Right lobe of liver (tissue), 4 donors: ENCODE measurements at regions not wholly inside any gene's neighbourhood (a gene's known extent, or its start where the extent isn't known, plus 50 kb on each side); places are given as distances from the start of the nearest gene placed in this dataset.

Experiments
- CTCF ChIP-seq, 4 donors: fragments of 200-600 bp in 3 of 4; fragments of 450-650 bp in 1 of 4; IDR thresholded peaks; one replicate each; pipeline versions ENCODE4 v1.5.1 to v1.8.0; 2016 to 2022; ENCODE audit warnings: antibody characterized with exemption in 4 of 4, mild to moderate bottlenecking in 2 of 4
- POLR2A ChIP-seq: fragments of 450-650 bp; IDR thresholded peaks from one replicate; pipeline ENCODE4 v1.6.1; 2017; ENCODE audit warnings: antibody characterized with exemption, mild to moderate bottlenecking
- donor health status: DM: no; HTN: no; CAD: no.
- donor health status: DM: no; HTN: no; CAD: no.
- donor health status: DM: no; HTN: yes; CAD: no.

GRCh38 chr3:87835236-87835635 is 223.6 kb downstream of the CGGBP1 start:
- no peak for TF ChIP-seq CTCF (IDR thresholded peaks at IDR 0.05)
- TF ChIP-seq POLR2A, result no peak
